ENCODE measurements at regions not wholly inside any gene's neighbourhood (a gene's known extent, or its start where the extent isn't known, plus 50 kb on each side); places are given as distances from the start of the nearest gene placed in this dataset.

GRCh38 chr2:157160111-157160510 lies 97.4 kb upstream of the GALNT5 start:
- intact Hi-C loops (cut with micrococcal nuclease): no loop called here
- dilution Hi-C loops (cut with MboI; ENCODE audit: extremely low pct_ligation_motif_present, low sequenced_read_pairs): no loop called here
- no peaks in the 10 kb centered on the region for H3K27me3 ChIP-seq (ENCODE audit: control insufficient read depth in 2 of 2, insufficient read depth in 2 of 2, low read length in 2 of 2)
- no peak overlapping the region for H3K9ac ChIP-seq (replicated peaks; ENCODE audit: extremely low read depth, insufficient read depth, low read length)
- H3K4me3 ChIP-seq (replicated peaks in 1 of 3; ENCODE audit: insufficient read depth in 1 of 3, low read depth in 1 of 3, low read length in 3 of 3): no peak overlapping the region
- no peaks in the 10 kb centered on the region for H3K9me3 ChIP-seq (replicated peaks; ENCODE audit: control insufficient read depth, insufficient read depth, low read length)
- no peak for FAIRE-seq
- no TSS peak for BruUV-seq (replicated peaks)
- H3K4me1 ChIP-seq (ENCODE audit: control insufficient read depth, extremely low read depth, insufficient read depth, low read length): peaks cover 9% of the 10 kb centered on the region
- H3K36me3 ChIP-seq (ENCODE audit: control insufficient read depth in 2 of 2, extremely low read depth in 1 of 2, insufficient read depth in 2 of 2, low read length in 2 of 2): no peaks in the 10 kb centered on the region
- ChIA-PET CTCF (interaction anchor here (2.3 kb wide), 1 partner anchor 14 kb away, joined by 6 read pairs; no protein-coding TSS in a partner anchor), POLR2A (no interaction called here)
- no peaks in the 10 kb centered on the region for H4K20me1 ChIP-seq (replicated peaks; ENCODE audit: control insufficient read depth, extremely low read depth, insufficient read depth, low read length)
- no peak overlapping the region for H3K4me2 ChIP-seq (ENCODE audit: insufficient read depth, low read length)
- no peak overlapping the region for H2AFZ ChIP-seq (ENCODE audit: low read depth, low read length)
- H3K79me2 ChIP-seq (ENCODE audit: control insufficient read depth, insufficient read depth, low read length): no peaks in the 10 kb centered on the region
- H3K27ac ChIP-seq (ENCODE audit: insufficient read depth, low read depth, low read length): no peak overlapping the region
- DNase-seq (ENCODE audit: low read depth, low spot score): no peak
- TF ChIP-seq GATA2 (IDR thresholded peaks at IDR 0.05; ENCODE audit: insufficient read depth, insufficient read length, low read depth, low read length) (no peak), MYC (IDR thresholded peaks at IDR 0.05; ENCODE audit: low read depth, low read length) (no peak), EZH2 (IDR thresholded peaks at IDR 0.05; ENCODE audit: borderline replicate concordance, low read depth, low read length, severe bottlenecking) (no peak), JUN (IDR thresholded peaks at IDR 0.05; ENCODE audit: borderline replicate concordance, insufficient read depth, insufficient read length, low read depth) (no peak), POLR2AphosphoS5 (IDR thresholded peaks at IDR 0.05; ENCODE audit: insufficient read depth, low read depth, low read length) (no peak), POLR2A (IDR thresholded peaks at IDR 0.05; ENCODE audit: low read depth, low read length) (no peak), FOS (IDR thresholded peaks at IDR 0.05; ENCODE audit: borderline replicate concordance, insufficient read depth, low read length) (no peak)
- TF ChIP-seq, protein P1, sequence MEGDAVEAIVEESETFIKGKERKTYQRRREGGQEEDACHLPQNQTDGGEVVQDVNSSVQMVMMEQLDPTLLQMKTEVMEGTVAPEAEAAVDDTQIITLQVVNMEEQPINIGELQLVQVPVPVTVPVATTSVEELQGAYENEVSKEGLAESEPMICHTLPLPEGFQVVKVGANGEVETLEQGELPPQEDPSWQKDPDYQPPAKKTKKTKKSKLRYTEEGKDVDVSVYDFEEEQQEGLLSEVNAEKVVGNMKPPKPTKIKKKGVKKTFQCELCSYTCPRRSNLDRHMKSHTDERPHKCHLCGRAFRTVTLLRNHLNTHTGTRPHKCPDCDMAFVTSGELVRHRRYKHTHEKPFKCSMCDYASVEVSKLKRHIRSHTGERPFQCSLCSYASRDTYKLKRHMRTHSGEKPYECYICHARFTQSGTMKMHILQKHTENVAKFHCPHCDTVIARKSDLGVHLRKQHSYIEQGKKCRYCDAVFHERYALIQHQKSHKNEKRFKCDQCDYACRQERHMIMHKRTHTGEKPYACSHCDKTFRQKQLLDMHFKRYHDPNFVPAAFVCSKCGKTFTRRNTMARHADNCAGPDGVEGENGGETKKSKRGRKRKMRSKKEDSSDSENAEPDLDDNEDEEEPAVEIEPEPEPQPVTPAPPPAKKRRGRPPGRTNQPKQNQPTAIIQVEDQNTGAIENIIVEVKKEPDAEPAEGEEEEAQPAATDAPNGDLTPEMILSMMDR (IDR thresholded peaks at IDR 0.05; ENCODE audit: extremely low read depth in 1 of 2, insufficient read depth in 1 of 2, low read depth in 1 of 2, low read length in 2 of 2): no peak
- TF ChIP-seq, protein P2, sequence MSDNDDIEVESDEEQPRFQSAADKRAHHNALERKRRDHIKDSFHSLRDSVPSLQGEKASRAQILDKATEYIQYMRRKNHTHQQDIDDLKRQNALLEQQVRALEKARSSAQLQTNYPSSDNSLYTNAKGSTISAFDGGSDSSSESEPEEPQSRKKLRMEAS (IDR thresholded peaks at IDR 0.05; ENCODE audit: insufficient read depth, insufficient read length): no peak
- H3K9me1 ChIP-seq (replicated peaks; ENCODE audit: control insufficient read depth, extremely low read depth, insufficient read depth, low read length): no peaks in the 10 kb centered on the region

Data from endothelial cell of umbilical vein (primary cell).